GM19023 (cell line): ENCODE measurements at regions not wholly inside any gene's neighbourhood (a gene's known extent, or its start where the extent isn't known, plus 50 kb on each side); places are given as distances from the start of the nearest gene placed in this dataset.

ENCODE experiments used
- ATAC-seq: cut with Tn5 transposase; IDR thresholded peaks from one replicate; pipeline ENCODE4 v1.9.1; 2021; ENCODE audit warnings: mild to moderate bottlenecking, moderate library complexity; ENCODE audit not compliant: unreplicated experiment

GRCh38 chr18:24975496-24976372 is 376.2 kb downstream of the ZNF521 start:
- ATAC-seq, result no peak

DNA sequence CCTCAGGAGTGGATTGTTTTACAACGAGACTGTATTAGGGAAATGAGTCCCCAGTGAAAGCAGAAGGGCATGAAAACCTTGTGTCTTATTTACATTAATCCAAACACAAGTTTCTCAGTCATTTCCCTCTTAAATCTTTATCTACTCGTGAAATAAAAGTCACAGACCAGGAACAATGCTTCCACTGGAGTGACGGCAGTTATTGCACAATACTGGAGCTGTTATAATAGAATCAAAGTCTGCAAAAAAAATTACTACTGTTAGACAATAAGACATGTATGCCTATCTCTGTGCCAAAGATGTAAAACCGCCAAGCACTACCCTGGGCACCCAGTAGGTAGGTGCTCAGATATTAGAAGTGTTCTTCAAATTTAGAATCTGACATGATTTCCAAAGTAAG is 375.5 kb downstream of the ZNF521 start:
- ATAC-seq, result no peak

- no peak for ATAC-seq
Measured at GRCh38 chr18:24979235-24979634, 372.7 kb downstream of the ZNF521 start.

- no peak for ATAC-seq
Measured at GRCh38 chr18:24982831-24983230, 369.1 kb downstream of the ZNF521 start.

- ATAC-seq, result no peak
Measured at GRCh38 chr18:24983566-24984139, 368.3 kb downstream of the ZNF521 start.

GRCh38 chr18:24985586-24985985 is 366.4 kb downstream of the ZNF521 start:
- ATAC-seq, result no peak

DNA sequence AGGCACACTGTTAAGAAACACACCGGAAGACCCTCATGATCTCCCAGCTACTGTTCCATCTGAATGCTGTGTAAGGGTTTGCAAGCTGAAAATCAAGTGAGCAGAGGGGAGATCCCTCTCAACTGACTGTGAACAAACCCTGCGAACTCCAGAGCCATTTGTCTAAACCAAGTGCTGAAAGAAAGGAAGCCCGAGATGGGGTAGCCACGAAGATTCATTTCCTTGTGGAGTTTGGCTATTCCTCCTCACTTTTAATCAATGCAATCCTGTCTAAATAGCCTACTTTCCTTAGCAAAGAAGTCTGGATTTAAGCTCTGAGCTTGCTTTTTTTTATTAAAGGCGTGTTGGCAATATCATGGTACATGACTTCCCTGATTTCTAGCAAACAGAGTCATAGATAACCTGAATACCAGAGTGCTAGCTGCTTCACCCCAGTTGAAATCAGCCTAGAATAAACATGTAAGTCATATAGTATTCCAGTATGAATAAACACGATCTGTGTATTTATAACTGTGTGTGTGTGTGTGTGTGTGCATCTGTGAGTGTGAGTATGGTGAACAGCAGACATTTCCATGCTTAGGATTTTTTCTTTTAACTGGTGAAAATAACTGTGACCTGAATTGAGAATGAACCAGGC is 365.2 kb downstream of the ZNF521 start:
- ATAC-seq, result no peak

DNA sequence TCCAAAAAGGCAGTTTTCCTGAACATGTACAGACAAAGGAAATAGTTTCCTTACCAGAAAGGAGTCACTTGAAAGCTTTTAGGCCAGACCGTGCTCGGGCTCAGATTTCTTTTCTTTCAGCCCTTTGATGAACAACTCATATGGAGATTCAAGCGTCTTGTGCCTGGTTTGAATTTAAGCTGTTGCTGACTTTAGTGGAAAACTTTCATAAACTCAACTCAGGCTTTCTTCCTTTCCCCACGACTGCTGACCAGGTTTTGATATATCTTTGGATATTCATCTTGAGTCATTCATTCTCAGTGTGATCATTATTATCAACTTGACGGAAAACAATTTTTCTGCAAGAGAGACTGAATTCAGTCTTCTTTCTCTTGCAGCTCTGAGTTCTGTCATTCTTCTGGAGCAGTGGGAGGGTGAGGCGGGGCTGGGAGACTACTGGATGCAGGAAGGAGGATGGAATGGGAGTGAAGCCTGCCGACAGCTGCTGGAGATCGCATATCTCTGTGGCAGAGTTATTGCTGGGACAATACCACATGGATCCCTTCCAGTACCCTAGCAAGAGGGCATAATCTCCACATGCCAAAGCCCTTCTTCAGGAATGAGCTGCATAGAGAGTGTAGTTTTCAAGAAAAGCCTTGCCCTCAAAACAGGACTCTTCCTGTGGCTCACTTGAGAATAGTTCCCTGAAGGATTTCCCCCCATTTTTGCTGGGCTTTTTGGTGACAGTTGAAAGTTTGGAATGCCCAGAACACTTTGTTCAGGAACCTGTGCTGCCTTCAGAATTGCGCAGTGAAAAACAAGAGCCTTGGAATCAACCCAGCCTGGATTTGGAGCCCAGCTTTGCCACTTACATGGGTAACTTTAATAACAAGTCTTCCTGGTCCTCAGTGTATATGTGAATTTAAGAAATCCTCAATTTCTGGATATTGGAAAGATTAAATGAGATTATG is 364.4 kb downstream of the ZNF521 start:
- ATAC-seq, result no peak

- no peak for ATAC-seq
Measured at GRCh38 chr18:24988253-24988840, 363.6 kb downstream of the ZNF521 start.

DNA sequence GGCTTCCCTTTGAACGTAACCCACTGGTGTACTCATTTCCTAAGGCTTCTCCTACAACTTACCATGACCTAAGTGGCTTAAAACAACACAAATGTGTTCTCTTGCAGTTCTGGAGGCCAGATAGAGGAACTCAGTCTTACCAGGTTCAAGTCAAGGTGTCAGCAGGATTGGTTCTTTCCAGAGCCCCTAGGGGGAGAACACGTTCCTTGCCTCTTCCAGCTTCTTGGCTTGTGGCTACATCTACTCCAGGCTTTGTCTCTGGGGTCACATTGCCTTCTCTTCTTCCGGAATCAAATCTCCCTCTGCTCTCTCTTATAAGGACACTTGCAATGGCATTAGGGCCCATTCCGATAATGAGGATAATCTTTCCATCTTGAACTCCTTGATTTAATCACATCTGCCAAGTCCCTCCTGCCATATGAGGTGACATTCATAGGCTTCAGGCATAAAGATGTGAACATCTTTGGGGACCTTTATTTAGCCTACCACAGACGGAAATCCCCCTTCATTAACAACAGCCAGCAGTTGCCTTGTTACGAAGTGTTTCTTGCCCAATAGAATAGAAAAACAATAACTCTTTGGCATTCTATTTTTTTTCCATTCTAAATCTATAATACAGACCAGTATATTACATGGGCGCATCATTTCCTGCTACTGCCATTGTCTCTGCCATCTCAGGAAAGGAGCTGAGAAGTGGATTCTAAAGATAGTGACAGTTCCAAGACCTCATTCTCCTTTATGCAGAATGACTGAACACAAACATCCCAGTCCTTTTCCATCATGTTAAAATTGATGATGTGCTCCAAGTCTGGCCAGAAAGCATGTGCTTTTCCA is 362.0 kb downstream of the ZNF521 start:
- no peak for ATAC-seq

DNA sequence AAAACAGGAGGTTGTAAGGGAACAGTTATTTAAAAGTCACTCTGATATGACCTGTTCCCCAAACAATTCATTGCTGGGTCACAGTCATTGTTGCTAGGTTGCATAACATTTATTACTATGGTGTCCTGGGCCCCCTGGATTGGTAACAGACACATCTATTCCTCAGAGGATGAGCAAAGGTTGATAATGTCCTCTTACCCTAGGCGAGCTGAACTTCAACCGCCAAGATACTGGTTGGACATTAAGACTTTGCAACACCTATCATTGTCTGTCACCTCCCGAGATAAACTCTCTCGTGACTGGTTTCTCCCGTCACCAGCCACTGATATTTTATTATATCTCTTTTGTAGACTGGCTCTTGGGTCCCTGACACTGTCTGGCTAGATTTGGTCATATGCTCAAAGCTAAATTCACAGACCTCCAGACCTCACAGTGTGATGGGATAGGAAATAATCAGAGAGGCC is 361.3 kb downstream of the ZNF521 start:
- ATAC-seq, result no peak

DNA sequence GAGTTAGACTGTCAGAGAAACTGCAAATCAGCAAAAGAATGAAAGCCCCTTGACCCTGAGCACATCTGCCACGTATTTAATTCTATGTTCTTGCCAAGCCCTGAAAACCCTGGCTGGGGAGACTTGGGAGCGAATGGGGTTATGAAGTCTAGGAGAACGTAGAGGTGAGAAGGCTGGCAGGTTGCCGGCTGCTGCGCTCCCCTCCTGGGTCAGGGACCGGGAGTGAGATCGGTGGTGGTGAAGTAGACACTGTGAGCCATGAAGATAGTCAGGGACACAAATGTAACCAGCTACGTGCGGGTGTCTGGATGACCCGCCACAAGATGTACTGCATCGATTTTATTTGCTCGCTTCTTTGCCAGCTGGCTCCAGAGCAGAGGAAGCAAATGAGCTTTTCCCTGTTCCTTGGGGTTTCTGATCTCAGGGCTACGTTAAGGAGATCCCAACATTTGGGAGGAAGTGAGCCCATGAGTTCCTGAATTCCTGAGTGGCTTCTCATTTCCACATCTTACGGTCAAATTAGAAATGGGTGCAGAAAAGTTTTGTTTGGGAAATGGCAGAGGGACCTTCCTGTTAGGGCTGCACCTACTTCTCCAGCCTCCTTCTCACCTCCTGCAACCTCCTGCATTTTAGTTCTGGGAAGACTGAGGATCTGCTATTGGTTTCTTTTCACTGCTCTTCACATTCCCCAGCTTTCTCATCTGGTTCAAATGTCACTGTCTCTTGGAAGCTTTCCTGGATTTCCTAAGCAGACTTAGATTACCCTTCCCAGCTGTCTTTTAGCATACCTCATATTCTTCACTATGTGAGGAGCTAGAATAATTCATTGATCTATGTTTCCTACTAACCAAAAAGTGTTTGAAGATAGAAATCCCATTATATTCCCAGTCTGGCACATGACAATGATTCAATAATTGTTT is 360.6 kb downstream of the ZNF521 start:
- no peak for ATAC-seq

GRCh38 chr18:24992491-24992890 is 359.5 kb downstream of the ZNF521 start:
- ATAC-seq, result no peak

GRCh38 chr18:24993628-24994027 is 358.3 kb downstream of the ZNF521 start:
- ATAC-seq, result no peak

- no peak for ATAC-seq
Measured at GRCh38 chr18:24995056-24995455, 356.9 kb downstream of the ZNF521 start.

DNA sequence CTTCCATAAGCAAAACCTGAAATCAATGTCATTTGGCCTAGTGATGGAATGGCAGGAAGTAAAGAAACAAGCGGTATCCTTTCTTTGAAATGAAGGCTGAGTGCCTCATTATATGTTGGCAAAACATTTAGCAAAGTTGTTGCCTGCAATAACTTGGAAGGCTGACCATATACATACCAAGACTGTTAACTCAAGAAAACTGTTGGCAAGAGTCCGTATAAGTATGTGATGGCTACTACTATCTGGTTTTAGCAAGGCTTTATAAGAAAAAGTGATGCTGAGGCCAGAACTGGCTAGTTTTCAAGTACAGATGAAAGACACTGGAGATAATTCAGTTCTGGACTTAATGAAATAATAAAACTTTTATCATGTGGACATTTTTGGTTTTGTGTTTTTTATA is 356.2 kb downstream of the ZNF521 start:
- no peak for ATAC-seq

GRCh38 chr18:24999650-25000267 is 352.2 kb downstream of the ZNF521 start:
- ATAC-seq, result no peak

DNA sequence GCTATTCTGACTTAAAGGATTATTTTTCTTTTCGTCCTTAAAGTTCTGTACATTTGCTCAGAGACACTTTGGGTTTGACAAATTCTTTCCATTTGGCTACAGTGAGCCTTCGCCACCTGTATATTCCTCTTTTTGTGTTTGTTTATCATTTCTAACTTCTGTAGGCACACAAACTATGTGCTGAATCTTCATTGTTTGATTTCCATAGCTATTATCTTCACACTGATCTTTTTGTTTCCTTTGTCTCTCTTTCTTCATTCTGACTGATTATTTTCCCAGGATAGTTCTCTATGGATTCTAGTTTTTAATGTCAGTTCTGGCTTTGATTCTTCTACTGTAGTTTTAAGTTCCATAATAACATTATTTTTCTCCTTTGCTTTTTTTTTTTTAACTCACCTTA is 350.2 kb downstream of the ZNF521 start:
- no peak for ATAC-seq
